GM12873 (cell line): ENCODE measurements at regions not wholly inside any gene's neighbourhood (a gene's known extent, or its start where the extent isn't known, plus 50 kb on each side); places are given as distances from the start of the nearest gene placed in this dataset.

ENCODE experiments used
- CTCF ChIP-seq: IDR thresholded peaks from 2 replicates; pipeline ENCODE4 v1.5.1; 2012; ENCODE audit warnings: low read depth, mild to moderate bottlenecking, moderate library complexity, low read length, control low read depth; ENCODE audit not compliant: insufficient read depth; ENCODE audit errors: missing control alignments

GRCh38 chr6:157770946-157771345 is 52.1 kb upstream of the SNX9 start:
- no peak for TF ChIP-seq CTCF

- TF ChIP-seq CTCF = no peak
These were observed 50.2 kb upstream of the SNX9 start for GRCh38 chr6:157772820-157773219.
